GM18858 (cell line): ENCODE measurements at regions not wholly inside any gene's neighbourhood (a gene's known extent, or its start where the extent isn't known, plus 50 kb on each side); places are given as distances from the start of the nearest gene placed in this dataset.

Source experiments
- ATAC-seq: cut with Tn5 transposase; IDR thresholded peaks from one replicate; pipeline ENCODE4 v1.9.1; 2021; ENCODE audit not compliant: unreplicated experiment

- no peak for ATAC-seq
Measured at GRCh38 chr6:145332011-145332410, 403.3 kb downstream of the EPM2A start.

DNA sequence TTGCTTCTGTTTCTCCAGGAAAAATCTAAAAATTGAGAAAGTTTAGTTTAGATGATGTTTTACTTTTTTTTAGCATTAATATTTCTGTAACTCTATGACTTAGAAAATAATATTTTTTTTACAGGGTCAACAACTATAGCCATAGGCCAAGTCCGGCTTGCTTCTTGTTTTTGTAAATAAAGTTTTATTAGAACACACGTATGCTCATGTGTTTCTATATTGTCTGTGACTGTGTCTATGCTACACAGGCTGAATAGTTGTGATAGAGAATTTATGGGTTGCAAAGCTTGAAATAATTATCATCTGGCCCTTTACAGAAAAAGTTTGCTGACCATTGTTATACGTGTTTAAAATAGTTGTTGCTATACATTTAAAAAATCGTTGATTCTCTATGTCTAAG is 399.2 kb downstream of the EPM2A start:
- no peak for ATAC-seq

DNA sequence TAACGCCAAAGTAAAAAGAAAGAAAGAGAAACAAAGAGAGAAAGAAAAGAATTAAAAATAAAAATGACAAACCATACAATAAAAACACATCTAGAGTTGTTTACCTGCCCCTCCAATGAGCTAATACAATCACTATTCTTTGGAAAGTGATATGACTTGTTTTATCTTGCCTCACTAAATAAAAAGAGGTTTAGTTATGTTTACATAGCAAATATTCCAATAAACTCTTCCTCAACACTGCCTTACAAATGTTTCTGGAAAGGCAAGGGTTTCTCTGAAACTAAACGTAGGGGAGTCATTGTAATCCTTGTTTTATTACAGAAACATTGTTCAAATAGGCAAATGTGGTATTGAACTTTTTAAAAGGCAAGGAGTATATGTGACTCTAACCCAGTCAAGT is 396.2 kb downstream of the EPM2A start:
- no peak for ATAC-seq

DNA sequence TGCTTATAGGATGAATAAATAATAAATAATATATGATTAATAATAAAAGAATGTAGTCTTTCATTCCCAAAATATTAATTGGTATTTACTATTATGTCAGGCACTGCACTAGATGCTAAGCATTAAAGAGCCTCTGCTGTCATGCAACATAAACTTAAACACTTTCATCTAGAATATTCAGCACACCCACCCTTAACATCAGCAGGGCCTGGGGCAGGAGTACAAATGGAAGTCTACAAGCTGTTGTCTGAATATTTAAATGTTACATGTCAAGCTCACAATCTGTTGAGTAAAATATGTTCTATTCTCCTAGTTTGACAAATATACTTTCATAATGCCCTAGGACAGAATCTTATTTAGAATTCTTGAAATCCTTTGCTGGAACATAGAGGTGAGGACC is 395.1 kb downstream of the EPM2A start:
- ATAC-seq, result no peak

DNA sequence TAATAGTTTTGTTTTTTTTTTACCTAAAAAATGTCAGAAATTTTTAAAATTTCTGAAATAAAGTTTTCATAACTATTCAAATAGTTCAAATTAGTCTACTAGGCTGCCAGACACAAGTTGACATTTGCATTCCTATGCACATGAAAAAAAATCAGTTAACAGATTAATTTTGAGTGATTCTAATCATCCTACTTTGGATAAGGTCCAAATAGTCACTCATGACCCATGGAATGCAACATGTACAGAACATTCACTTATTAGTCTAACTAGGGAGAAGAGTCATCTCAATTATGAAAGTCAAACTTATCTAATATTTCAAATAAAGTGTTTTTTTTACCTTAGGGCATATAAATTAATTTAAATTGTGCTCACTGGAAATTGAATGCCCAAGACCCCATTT is 390.2 kb downstream of the EPM2A start:
- no peak for ATAC-seq

- no peak for ATAC-seq
Measured at GRCh38 chr6:145347216-145347615, 388.1 kb downstream of the EPM2A start.

GRCh38 chr6:145349950-145350510 is 385.3 kb downstream of the EPM2A start:
- peak; percentile 89 for ATAC-seq

GRCh38 chr6:145350928-145351327 is 384.4 kb downstream of the EPM2A start:
- ATAC-seq, result no peak

DNA sequence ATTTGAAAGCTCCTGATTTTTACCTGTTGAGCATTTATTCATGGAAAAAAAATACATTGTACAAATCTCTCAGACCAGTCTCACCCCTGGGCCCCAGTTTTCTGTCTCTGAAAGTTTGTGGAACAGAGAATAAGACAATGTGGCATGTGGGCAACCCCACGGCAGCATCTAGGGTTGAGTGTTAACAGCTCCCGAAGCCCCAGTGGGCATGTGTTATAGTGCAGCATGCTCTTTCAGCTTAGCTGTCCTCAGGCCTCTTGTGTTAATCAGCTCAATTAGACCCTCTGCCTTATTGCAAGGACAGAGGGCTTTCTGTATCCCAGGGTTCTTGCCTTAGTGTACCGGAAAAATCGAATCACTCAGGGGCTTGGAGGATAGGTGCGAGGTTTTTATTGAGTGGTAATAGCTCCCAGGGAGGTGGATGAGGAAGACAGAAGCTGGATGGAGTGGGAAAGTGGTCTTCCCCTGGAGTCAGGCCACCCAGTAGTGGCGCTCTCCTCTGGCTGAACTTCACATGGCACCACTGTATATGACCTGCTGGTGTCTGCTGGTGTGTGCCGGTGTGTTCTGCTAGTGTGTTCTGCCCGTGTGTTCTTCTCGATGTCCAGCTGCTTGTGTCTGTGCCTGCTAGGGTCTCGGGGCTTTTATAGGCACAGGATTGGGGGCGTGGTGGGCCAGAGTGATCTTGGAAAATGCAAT is 382.8 kb downstream of the EPM2A start:
- ATAC-seq, result no peak

DNA sequence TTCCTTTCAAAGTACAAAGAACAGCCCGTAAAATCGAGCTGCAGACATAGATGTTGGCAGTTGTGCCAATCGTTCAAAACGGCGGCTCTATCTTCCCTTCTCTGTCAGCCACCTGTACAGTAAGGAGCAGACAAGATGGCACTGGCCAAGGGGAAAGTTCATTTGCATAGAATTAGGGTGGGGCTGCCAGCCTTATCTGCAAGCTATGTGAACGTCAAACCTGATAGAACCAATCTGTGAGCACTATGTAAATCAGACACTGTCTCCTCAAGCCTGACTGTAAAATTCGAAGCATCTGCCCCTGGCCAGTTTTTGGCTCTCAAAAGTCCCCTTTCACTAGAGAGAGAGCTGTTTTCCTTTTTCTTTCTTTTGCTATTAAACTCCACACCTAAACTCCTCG is 374.5 kb downstream of the EPM2A start:
- ATAC-seq, result no peak

DNA sequence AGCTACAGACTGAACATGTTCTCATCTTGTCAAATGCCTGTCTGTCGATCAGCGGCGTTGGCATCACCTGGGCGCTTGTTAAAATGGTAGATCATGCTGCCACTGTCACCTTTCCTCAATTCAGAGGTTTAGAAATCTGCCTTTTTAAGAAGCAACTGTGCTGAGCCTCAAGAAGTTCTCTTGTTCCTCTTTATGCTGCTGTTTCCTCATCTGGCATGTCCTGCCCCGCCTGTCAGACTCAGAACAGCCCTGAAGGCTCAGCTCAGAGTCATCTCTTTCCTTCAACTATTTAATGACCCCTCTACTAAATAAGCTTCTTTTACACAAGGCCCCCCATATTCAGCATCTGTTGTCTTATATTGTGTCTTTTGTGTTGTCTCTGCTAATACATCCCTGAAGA is 368.2 kb downstream of the EPM2A start:
- no peak for ATAC-seq

GRCh38 chr6:145368075-145368474 is 367.2 kb downstream of the EPM2A start:
- ATAC-seq, result no peak

- no peak for ATAC-seq
Measured at GRCh38 chr6:145370559-145370958, 364.8 kb downstream of the EPM2A start.

- peak; percentile 98 for ATAC-seq
Measured at GRCh38 chr6:145372671-145373151, 362.6 kb downstream of the EPM2A start.

DNA sequence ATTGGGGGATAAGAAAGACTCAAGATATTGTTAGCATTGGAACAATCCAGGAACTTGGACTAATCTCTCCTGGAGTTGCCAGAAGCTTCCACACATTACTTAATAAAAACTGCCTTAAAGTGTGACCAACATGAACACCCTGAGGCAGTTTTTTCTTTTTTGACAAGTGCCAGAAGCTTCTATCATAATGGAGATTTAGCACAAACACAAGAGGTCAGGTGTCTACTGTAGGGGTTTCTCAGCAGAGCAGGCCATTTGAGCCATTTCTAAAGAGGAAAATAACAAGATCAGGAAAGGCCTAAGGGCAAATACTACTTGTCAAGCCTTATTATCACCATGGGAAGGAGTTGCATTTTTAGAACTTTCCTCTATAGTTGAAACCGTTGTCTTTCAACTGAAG is 361.5 kb downstream of the EPM2A start:
- ATAC-seq, result no peak

DNA sequence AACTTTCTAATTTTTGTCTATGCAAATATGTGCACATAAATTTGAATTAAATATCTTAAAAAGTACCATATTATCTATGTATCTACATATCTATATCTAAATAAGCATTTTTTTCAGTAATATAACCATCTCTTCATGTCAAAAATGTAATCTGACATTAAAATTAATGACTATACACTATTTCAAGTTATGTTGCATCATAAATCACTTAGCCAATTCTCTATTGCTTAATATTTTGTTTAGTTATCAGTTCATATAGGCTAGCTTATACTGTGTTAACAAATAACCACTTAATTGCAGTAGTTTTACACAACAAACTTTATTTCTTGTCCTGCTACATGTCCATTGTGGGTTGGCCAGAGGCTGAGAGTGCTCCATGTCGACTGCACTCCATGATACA is 360.8 kb downstream of the EPM2A start:
- no peak for ATAC-seq

DNA sequence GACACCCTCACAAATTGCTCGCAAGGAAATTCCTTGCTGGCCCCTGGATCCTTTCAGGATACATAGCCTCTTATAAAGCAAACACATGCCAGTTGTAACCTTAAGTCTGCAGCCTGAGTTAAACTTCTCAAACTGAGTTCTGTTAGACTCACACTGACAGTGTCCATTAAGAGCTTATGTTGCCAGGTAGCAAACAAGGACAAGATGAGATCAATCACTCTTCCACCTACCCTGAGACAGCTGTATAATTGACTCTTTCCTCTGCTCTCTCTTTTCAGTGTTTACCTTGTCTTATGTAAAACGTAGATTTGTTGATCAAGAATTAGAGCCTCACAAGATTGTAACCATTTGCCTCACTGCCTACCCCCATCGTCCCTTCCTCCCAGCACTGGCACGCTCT is 359.8 kb downstream of the EPM2A start:
- no peak for ATAC-seq

GRCh38 chr6:145380186-145380585 is 355.1 kb downstream of the EPM2A start:
- no peak for ATAC-seq

GRCh38 chr6:145381941-145382340 is 353.4 kb downstream of the EPM2A start:
- no peak for ATAC-seq

- no peak for ATAC-seq
Measured at GRCh38 chr6:145383428-145383827, 351.9 kb downstream of the EPM2A start.

DNA sequence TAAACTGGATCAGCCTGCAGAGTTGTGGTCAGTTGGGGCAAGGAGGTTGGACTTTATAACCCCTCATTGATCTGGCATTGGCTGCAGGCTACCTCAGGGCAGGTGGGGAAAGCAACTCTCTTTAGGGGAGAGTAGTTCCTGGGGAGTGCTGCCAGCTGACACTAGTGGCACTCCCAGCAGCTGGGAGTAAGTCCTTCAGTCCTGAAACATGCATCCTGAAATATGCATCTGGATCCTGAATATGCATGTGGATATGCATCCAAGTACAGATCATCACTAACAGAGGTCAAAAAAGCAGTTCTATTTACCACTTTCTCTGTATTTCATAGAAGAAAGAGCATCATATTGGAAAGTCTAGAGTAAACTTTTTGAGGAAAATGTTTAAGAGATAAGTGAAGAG is 350.8 kb downstream of the EPM2A start:
- no peak for ATAC-seq

DNA sequence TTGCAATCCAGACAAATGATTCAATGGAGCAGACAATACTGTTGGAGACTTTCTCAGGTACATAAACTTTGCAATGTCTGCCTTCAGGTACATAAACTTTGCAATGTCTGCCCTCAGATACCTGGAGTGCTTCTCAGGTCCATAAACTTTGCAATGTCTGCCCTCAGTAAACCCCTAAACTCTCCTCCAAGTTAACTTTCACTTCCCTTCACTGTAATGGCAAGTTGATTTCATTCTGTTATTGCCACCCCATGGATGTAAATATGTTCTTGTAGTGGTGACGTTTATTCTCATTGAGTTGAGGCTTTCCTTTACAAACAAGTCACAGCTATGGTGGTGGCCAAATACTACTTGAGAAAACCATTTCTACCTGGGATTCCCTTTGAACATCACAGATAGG is 338.8 kb downstream of the EPM2A start:
- no peak for ATAC-seq

DNA sequence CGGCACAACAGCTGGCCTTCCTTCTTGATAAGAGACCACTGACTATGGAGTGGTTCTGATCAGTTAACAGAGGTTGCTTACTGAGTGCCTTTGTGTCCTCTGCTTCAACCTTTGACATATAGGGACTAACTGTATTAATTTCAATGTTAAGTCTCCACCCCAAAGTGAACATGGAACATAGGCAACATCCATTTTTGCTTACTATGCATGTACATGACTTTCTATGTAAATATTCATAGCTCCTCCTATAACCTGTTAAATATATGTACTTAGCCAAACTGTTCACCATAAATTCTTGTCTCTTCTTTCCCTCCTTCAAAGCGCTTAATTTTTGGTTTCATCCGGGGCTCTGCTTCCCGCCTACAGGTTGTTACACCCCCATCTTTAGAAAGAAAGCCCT is 334.8 kb downstream of the EPM2A start:
- ATAC-seq, result no peak
